Osteocyte (in vitro differentiated cells): ENCODE measurements at regions not wholly inside any gene's neighbourhood (a gene's known extent, or its start where the extent isn't known, plus 50 kb on each side); places are given as distances from the start of the nearest gene placed in this dataset.

Source experiments
- DNase-seq: peaks from one replicate; pipeline ENCODE4 v3.0.0; 2021; ENCODE audit warnings: mixed read lengths; ENCODE audit not compliant: unreplicated experiment; ENCODE audit errors: extremely low spot score
- H3K27ac Mint-ChIP-seq: one replicate; pipeline ENCODE4 v1.8.0; 2021; ENCODE audit warnings: mild to moderate bottlenecking, mixed read lengths; ENCODE audit not compliant: unreplicated experiment
- H3K27me3 Mint-ChIP-seq: one replicate; pipeline ENCODE4 v1.8.0; 2021; ENCODE audit warnings: mixed read lengths; ENCODE audit not compliant: unreplicated experiment
- H3K36me3 Mint-ChIP-seq: one replicate; pipeline ENCODE4 v1.8.0; 2021; ENCODE audit warnings: mixed read lengths; ENCODE audit not compliant: unreplicated experiment
- H3K4me1 Mint-ChIP-seq: one replicate; pipeline ENCODE4 v1.8.0; 2021; ENCODE audit warnings: mixed read lengths; ENCODE audit not compliant: unreplicated experiment
- H3K4me3 Mint-ChIP-seq: one replicate; pipeline ENCODE4 v1.8.0; 2021; ENCODE audit warnings: mild to moderate bottlenecking, moderate library complexity, mixed read lengths; ENCODE audit not compliant: unreplicated experiment
- H3K9me3 Mint-ChIP-seq: one replicate; pipeline ENCODE4 v1.8.0; 2021; ENCODE audit warnings: mixed read lengths; ENCODE audit not compliant: unreplicated experiment
- CTCF ChIP-seq: fragments of 200-600 bp; sonication (generic); IDR thresholded peaks from 2 replicates; pipeline ENCODE4 v1.5.0; 2021; ENCODE audit warnings: antibody characterized with exemption, mild to moderate bottlenecking, moderate library complexity

GRCh38 chr13:34466301-34466700, 475.8 kb upstream of the NBEA start:
- no peaks in the 10 kb centered on the region for H3K36me3 Mint-ChIP-seq
- no peak overlapping the region for H3K27ac Mint-ChIP-seq
- H3K27me3 Mint-ChIP-seq, result peaks cover 4% of the 10 kb centered on the region
- H3K4me1 Mint-ChIP-seq, result peaks cover 8% of the 10 kb centered on the region
- no peaks in the 10 kb centered on the region for H3K9me3 Mint-ChIP-seq
- DNase-seq, result no peak
- no peak for TF ChIP-seq CTCF
- H3K4me3 Mint-ChIP-seq, result no peak overlapping the region

- peaks cover 7% of the 10 kb centered on the region for H3K4me1 Mint-ChIP-seq
- H3K27me3 Mint-ChIP-seq, result peaks cover 4% of the 10 kb centered on the region
- no peak overlapping the region for H3K4me3 Mint-ChIP-seq
- H3K36me3 Mint-ChIP-seq, result no peaks in the 10 kb centered on the region
- no peak overlapping the region for H3K27ac Mint-ChIP-seq
- H3K9me3 Mint-ChIP-seq, result no peaks in the 10 kb centered on the region
- no peak for TF ChIP-seq CTCF
- no peak for DNase-seq
Measured at GRCh38 chr13:34467450-34468083, 474.5 kb upstream of the NBEA start.

- Mint-ChIP-seq H3K4me1 (no peaks in the 10 kb centered on the region), H3K9me3 (no peaks in the 10 kb centered on the region), H3K36me3 (no peaks in the 10 kb centered on the region), H3K27me3 (peaks cover 4% of the 10 kb centered on the region), H3K27ac (no peak overlapping the region), H3K4me3 (no peak overlapping the region)
- no peak for TF ChIP-seq CTCF
- DNase-seq, result no peak
Measured at GRCh38 chr13:34469196-34469986, 472.7 kb upstream of the NBEA start.

GRCh38 chr13:34474187-34474868, 467.7 kb upstream of the NBEA start:
- no peak overlapping the region for H3K27ac Mint-ChIP-seq
- no peak for DNase-seq

More at GRCh38 chr13:34474187-34474868, 467.7 kb upstream of the NBEA start:
- Mint-ChIP-seq H3K4me3 (no peak overlapping the region), H3K4me1 (no peaks in the 10 kb centered on the region), H3K9me3 (no peaks in the 10 kb centered on the region), H3K27me3 (peaks cover 4% of the 10 kb centered on the region), H3K36me3 (no peaks in the 10 kb centered on the region)
- no peak for TF ChIP-seq CTCF
